ENCODE measurements at regions not wholly inside any gene's neighbourhood (a gene's known extent, or its start where the extent isn't known, plus 50 kb on each side); places are given as distances from the start of the nearest gene placed in this dataset.

- Histone ChIP-seq H3K27me3 (ENCODE audit: control insufficient read depth in 1 of 2, insufficient read depth in 2 of 2, low read length in 2 of 2) (no peaks in the 10 kb centered on the region), H3K36me3 (ENCODE audit: insufficient read depth, low read length) (no peaks in the 10 kb centered on the region), H3K4me1 (ENCODE audit: insufficient read depth, low read length) (no peaks in the 10 kb centered on the region), H3K9me3 (ENCODE audit: control insufficient read depth in 1 of 2, insufficient read depth in 1 of 2, low read length in 2 of 2) (peaks cover 0 to 3% of the 10 kb centered on the region in 2 experiments), H3K27ac (ENCODE audit: low read depth in 1 of 2, low read length in 2 of 2) (no peak overlapping the region), H3K4me3 (ENCODE audit: low read length) (no peak overlapping the region)
- H3K9me3 Mint-ChIP-seq, result peaks cover 3% of the 10 kb centered on the region
- CTCF ChIA-PET, result no interaction called here
- no peak overlapping the region for H3K4me3 Mint-ChIP-seq
- H3K4me1 Mint-ChIP-seq (ENCODE audit: low read depth), result no peaks in the 10 kb centered on the region
- intact Hi-C loops (cut with DNase I, micrococcal nuclease), result no loop called here
- H3K27ac Mint-ChIP-seq, result no peak overlapping the region
- H3K36me3 Mint-ChIP-seq (ENCODE audit: low read depth), result no peaks in the 10 kb centered on the region
- ATAC-seq (ENCODE audit: poor library complexity) (no peak), DNase-seq (no peak)
- no peak for TF ChIP-seq CTCF (IDR thresholded peaks at IDR 0.05)
- POLR2A ChIA-PET, result no interaction called here
- H3K27me3 Mint-ChIP-seq, result no peaks in the 10 kb centered on the region
Measured at GRCh38 chr1:189606047-189606446, 871.6 kb downstream of the BRINP3 start.

- no peaks in the 10 kb centered on the region for H3K27me3 Mint-ChIP-seq
- peaks cover 0 to 3% of the 10 kb centered on the region in 2 experiments for H3K9me3 ChIP-seq (ENCODE audit: control insufficient read depth in 1 of 2, insufficient read depth in 1 of 2, low read length in 2 of 2)
- no peaks in the 10 kb centered on the region for H3K36me3 Mint-ChIP-seq (ENCODE audit: low read depth)
- no peak overlapping the region for H3K27ac Mint-ChIP-seq
- H3K27me3 ChIP-seq (ENCODE audit: control insufficient read depth in 1 of 2, insufficient read depth in 2 of 2, low read length in 2 of 2), result no peaks in the 10 kb centered on the region
- peaks cover 3% of the 10 kb centered on the region for H3K9me3 Mint-ChIP-seq
- H3K4me3 ChIP-seq (ENCODE audit: low read length), result no peak overlapping the region
- H3K27ac ChIP-seq (ENCODE audit: low read depth in 1 of 2, low read length in 2 of 2), result no peak overlapping the region
- intact Hi-C loops (cut with DNase I, micrococcal nuclease), result no loop called here
- DNase-seq (no peak), ATAC-seq (ENCODE audit: poor library complexity) (no peak)
- H3K36me3 ChIP-seq (ENCODE audit: insufficient read depth, low read length), result no peaks in the 10 kb centered on the region
- H3K4me1 ChIP-seq (ENCODE audit: insufficient read depth, low read length), result no peaks in the 10 kb centered on the region
- ChIA-PET CTCF (no interaction called here), POLR2A (no interaction called here)
- no peak for TF ChIP-seq CTCF (IDR thresholded peaks at IDR 0.05)
- no peak overlapping the region for H3K4me3 Mint-ChIP-seq
- no peaks in the 10 kb centered on the region for H3K4me1 Mint-ChIP-seq (ENCODE audit: low read depth)
Measured at GRCh38 chr1:189606795-189607476, 870.7 kb downstream of the BRINP3 start.

- DNase-seq, result no peak
- ChIA-PET CTCF (no interaction called here), POLR2A (no interaction called here)
- no peak overlapping the region for H3K27ac ChIP-seq (ENCODE audit: low read depth in 1 of 2, low read length in 2 of 2)
- H3K4me3 ChIP-seq (ENCODE audit: low read length), result no peak overlapping the region
- Mint-ChIP-seq H3K4me3 (no peak overlapping the region), H3K4me1 (ENCODE audit: low read depth) (no peaks in the 10 kb centered on the region), H3K27ac (no peak overlapping the region), H3K27me3 (no peaks in the 10 kb centered on the region), H3K36me3 (ENCODE audit: low read depth) (no peaks in the 10 kb centered on the region), H3K9me3 (peaks cover 3% of the 10 kb centered on the region)
- intact Hi-C loops (cut with DNase I, micrococcal nuclease), result no loop called here
- no peaks in the 10 kb centered on the region for H3K36me3 ChIP-seq (ENCODE audit: insufficient read depth, low read length)
- H3K4me1 ChIP-seq (ENCODE audit: insufficient read depth, low read length), result no peaks in the 10 kb centered on the region
- no peak for TF ChIP-seq CTCF (IDR thresholded peaks at IDR 0.05)
- H3K9me3 ChIP-seq (ENCODE audit: control insufficient read depth in 1 of 2, insufficient read depth in 1 of 2, low read length in 2 of 2), result no peaks in the 10 kb centered on the region
- no peak for ATAC-seq (ENCODE audit: poor library complexity)
- H3K27me3 ChIP-seq (ENCODE audit: control insufficient read depth in 1 of 2, insufficient read depth in 2 of 2, low read length in 2 of 2), result no peaks in the 10 kb centered on the region
Measured at GRCh38 chr1:189607477-189608096, 870.1 kb downstream of the BRINP3 start.
